HS-27A (cell line): ENCODE measurements at regions not wholly inside any gene's neighbourhood (a gene's known extent, or its start where the extent isn't known, plus 50 kb on each side); places are given as distances from the start of the nearest gene placed in this dataset.

Experiments
- DNase-seq: peaks from one replicate; pipeline ENCODE4 v3.0.0-alpha.2; 2012; ENCODE audit warnings: low read depth, missing footprints

- no peak for DNase-seq
These were observed 49.9 kb downstream of the RIN2 start for GRCh38 chr20:19807946-19808330.

GRCh38 chr20:19808498-19808897, 50.4 kb downstream of the RIN2 start:
- no peak for DNase-seq

GRCh38 chr20:19809505-19809904, 51.4 kb downstream of the RIN2 start:
- no peak for DNase-seq

- no peak for DNase-seq
These were observed 53.2 kb downstream of the RIN2 start for GRCh38 chr20:19811231-19811630.

- no peak for DNase-seq
These were observed 54.0 kb downstream of the RIN2 start for GRCh38 chr20:19812056-19812455.

GRCh38 chr20:19812696-19813095, 54.6 kb downstream of the RIN2 start:
- DNase-seq: no peak

- no peak for DNase-seq
These were observed 56.0 kb downstream of the RIN2 start for GRCh38 chr20:19813846-19814640.

- DNase-seq: peak; percentile 98
These were observed 57.5 kb downstream of the RIN2 start for GRCh38 chr20:19815553-19815991.

GRCh38 chr20:19816386-19816785, 58.3 kb downstream of the RIN2 start:
- DNase-seq: no peak

- peak; percentile 78 for DNase-seq
These were observed 59.0 kb downstream of the RIN2 start for GRCh38 chr20:19817017-19817416.

- no peak for DNase-seq
These were observed 61.1 kb downstream of the RIN2 start for GRCh38 chr20:19819149-19819548.

- DNase-seq: no peak
These were observed 62.6 kb downstream of the RIN2 start for GRCh38 chr20:19820555-19821211.

GRCh38 chr20:19821606-19822005, 63.5 kb downstream of the RIN2 start:
- DNase-seq: no peak

- no peak for DNase-seq
These were observed 65.2 kb downstream of the RIN2 start for GRCh38 chr20:19823216-19823615.

GRCh38 chr20:19823971-19824370, 65.9 kb downstream of the RIN2 start:
- no peak for DNase-seq

- no peak for DNase-seq
These were observed 66.8 kb downstream of the RIN2 start for GRCh38 chr20:19824861-19825260.

GRCh38 chr20:19826179-19826914, 68.3 kb downstream of the RIN2 start:
- DNase-seq: no peak

GRCh38 chr20:19827818-19828217, 69.8 kb downstream of the RIN2 start:
- no peak for DNase-seq

- no peak for DNase-seq
These were observed 70.2 kb downstream of the RIN2 start for GRCh38 chr20:19828232-19828631.

GRCh38 chr20:19830211-19830785, 72.2 kb downstream of the RIN2 start:
- DNase-seq: no peak

- DNase-seq: no peak
These were observed 74.8 kb downstream of the RIN2 start for GRCh38 chr20:19832875-19833274.

GRCh38 chr20:19833395-19833794, 75.3 kb downstream of the RIN2 start:
- DNase-seq: no peak

- DNase-seq: no peak
These were observed 76.2 kb downstream of the RIN2 start for GRCh38 chr20:19834287-19834686.
